ENCODE measurements at regions not wholly inside any gene's neighbourhood (a gene's known extent, or its start where the extent isn't known, plus 50 kb on each side); places are given as distances from the start of the nearest gene placed in this dataset.

- no peak for ATAC-seq
- DNase-seq (ENCODE audit: missing footprints) = no peak
- intact Hi-C loops (cut with DNase I) = no loop called here
These were observed 61.5 kb upstream of the MEF2A start for GRCh38 chr15:99504071-99504822.

- intact Hi-C loops (cut with DNase I) = loop anchor here (5.0 kb wide), 1 partner anchor 98 kb away; no protein-coding TSS in a partner anchor
- ATAC-seq = no peak
- DNase-seq (ENCODE audit: missing footprints) = no peak
These were observed 60.8 kb upstream of the MEF2A start for GRCh38 chr15:99504823-99505551.

- ATAC-seq (no peak), DNase-seq (ENCODE audit: missing footprints) (no peak)
- intact Hi-C loops (cut with DNase I) = loop anchor here (5.0 kb wide), 1 partner anchor 99 kb away; no protein-coding TSS in a partner anchor
These were observed 59.4 kb upstream of the MEF2A start for GRCh38 chr15:99506399-99506798.

- DNase-seq (ENCODE audit: missing footprints) (no peak), ATAC-seq (no peak)
- intact Hi-C loops (cut with DNase I) = loop anchor here (5.0 kb wide), 1 partner anchor 100 kb away; no protein-coding TSS in a partner anchor
These were observed 58.7 kb upstream of the MEF2A start for GRCh38 chr15:99507016-99507503.

- intact Hi-C loops (cut with DNase I) = loop anchor here (5.0 kb wide), 1 partner anchor 100 kb away; no protein-coding TSS in a partner anchor
These were observed 58.1 kb upstream of the MEF2A start for GRCh38 chr15:99507504-99508310.

GRCh38 chr15:99508311-99508645 lies 57.5 kb upstream of the MEF2A start:
- intact Hi-C loops (cut with DNase I) = loop anchor here (5.0 kb wide), 1 partner anchor 101 kb away; no protein-coding TSS in a partner anchor
- DNase-seq (ENCODE audit: missing footprints) = no peak
- ATAC-seq = peak; percentile 23

More at GRCh38 chr15:99507504-99508310, 58.1 kb upstream of the MEF2A start:
- ATAC-seq (peak; percentile 86), DNase-seq (ENCODE audit: missing footprints) (peak; percentile 85)

GRCh38 chr15:99508852-99509251 lies 56.9 kb upstream of the MEF2A start:
- intact Hi-C loops (cut with DNase I) = loop anchor here (5.0 kb wide), 1 partner anchor 102 kb away; no protein-coding TSS in a partner anchor
- DNase-seq (ENCODE audit: missing footprints) (no peak), ATAC-seq (no peak)

GRCh38 chr15:99509686-99510461 lies 55.9 kb upstream of the MEF2A start:
- DNase-seq (ENCODE audit: missing footprints) (peak; percentile 78), ATAC-seq (no peak)
- intact Hi-C loops (cut with DNase I) = loop anchor here (5.0 kb wide), 2 partner anchors 37 to 103 kb away; no protein-coding TSS in a partner anchor

GRCh38 chr15:99511531-99511865 lies 54.3 kb upstream of the MEF2A start:
- ATAC-seq (no peak), DNase-seq (ENCODE audit: missing footprints) (no peak)
- intact Hi-C loops (cut with DNase I) = loop anchor here (5.0 kb wide), 1 partner anchor 36 kb away; no protein-coding TSS in a partner anchor

- intact Hi-C loops (cut with DNase I) = loop anchor here (2.0 to 5.0 kb wide), 2 partner anchors 35 to 53 kb away; partner anchors contain the start of gene MEF2A
- ATAC-seq (peak; percentile 48), DNase-seq (ENCODE audit: missing footprints) (no peak)
These were observed 53.7 kb upstream of the MEF2A start for GRCh38 chr15:99511866-99512661.

- intact Hi-C loops (cut with DNase I) = loop anchor here (5.0 kb wide), 1 partner anchor 33 kb away; no protein-coding TSS in a partner anchor
- DNase-seq (ENCODE audit: missing footprints) = no peak
- ATAC-seq = no peak
These were observed 51.5 kb upstream of the MEF2A start for GRCh38 chr15:99514306-99514705.
